Gastroesophageal sphincter (tissue), 3 donors: ENCODE measurements at regions not wholly inside any gene's neighbourhood (a gene's known extent, or its start where the extent isn't known, plus 50 kb on each side); places are given as distances from the start of the nearest gene placed in this dataset.

Experiments
- EP300 ChIP-seq: sonication (generic); formaldehyde crosslinking; IDR thresholded peaks from one replicate; pipeline ENCODE4 v1.6.1; 2017; ENCODE audit warnings: antibody characterized with exemption, mild to moderate bottlenecking
- TF ChIP-seq, protein P1 (sequence below), 4 experiments: fragments of 200-600 bp in 2 of 4; fragments of 450-650 bp in 2 of 4; sonication (generic) in 1 of 4; IDR thresholded peaks; one replicate each; pipeline ENCODE4 v1.5.1; 2017 to 2019; ENCODE audit warnings: antibody characterized with exemption in 4 of 4, mild to moderate bottlenecking in 2 of 4, moderate library complexity in 2 of 4

- TF ChIP-seq, protein P1, sequence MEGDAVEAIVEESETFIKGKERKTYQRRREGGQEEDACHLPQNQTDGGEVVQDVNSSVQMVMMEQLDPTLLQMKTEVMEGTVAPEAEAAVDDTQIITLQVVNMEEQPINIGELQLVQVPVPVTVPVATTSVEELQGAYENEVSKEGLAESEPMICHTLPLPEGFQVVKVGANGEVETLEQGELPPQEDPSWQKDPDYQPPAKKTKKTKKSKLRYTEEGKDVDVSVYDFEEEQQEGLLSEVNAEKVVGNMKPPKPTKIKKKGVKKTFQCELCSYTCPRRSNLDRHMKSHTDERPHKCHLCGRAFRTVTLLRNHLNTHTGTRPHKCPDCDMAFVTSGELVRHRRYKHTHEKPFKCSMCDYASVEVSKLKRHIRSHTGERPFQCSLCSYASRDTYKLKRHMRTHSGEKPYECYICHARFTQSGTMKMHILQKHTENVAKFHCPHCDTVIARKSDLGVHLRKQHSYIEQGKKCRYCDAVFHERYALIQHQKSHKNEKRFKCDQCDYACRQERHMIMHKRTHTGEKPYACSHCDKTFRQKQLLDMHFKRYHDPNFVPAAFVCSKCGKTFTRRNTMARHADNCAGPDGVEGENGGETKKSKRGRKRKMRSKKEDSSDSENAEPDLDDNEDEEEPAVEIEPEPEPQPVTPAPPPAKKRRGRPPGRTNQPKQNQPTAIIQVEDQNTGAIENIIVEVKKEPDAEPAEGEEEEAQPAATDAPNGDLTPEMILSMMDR (IDR thresholded peaks at IDR 0.05): no peak
- no peak for TF ChIP-seq EP300
Measured at GRCh38 chr10:128480601-128481000, 354.4 kb upstream of the MKI67 start.
